ENCODE measurements at regions not wholly inside any gene's neighbourhood (a gene's known extent, or its start where the extent isn't known, plus 50 kb on each side); places are given as distances from the start of the nearest gene placed in this dataset.

DNA sequence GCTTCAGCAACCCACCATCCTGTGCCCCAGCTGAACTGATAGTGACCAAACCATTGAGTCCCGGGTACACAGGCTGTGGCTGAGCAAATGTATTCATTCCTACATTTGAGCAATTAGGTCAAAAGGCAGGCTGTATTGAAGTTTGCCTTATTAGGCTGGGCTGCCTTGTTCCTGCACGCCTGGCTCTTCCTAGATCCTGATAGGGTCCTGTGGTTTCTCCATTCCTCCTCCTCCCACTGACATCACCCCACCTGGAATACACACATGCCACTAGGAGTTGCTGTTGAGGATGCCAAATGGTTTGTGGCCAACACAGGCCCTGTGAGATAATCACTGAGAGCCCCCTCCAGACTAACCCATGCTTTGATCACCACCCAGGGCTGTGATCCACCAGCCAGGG lies 66.4 kb upstream of the FGFR2 start (continued):
- TF ChIP-seq TAF1 (conservative IDR thresholded peaks at IDR 0.05), result no peak
- TF ChIP-seq EGR1 (IDR thresholded peaks at IDR 0.05; ENCODE audit: low read depth in 2 of 2), result no peak

DNA sequence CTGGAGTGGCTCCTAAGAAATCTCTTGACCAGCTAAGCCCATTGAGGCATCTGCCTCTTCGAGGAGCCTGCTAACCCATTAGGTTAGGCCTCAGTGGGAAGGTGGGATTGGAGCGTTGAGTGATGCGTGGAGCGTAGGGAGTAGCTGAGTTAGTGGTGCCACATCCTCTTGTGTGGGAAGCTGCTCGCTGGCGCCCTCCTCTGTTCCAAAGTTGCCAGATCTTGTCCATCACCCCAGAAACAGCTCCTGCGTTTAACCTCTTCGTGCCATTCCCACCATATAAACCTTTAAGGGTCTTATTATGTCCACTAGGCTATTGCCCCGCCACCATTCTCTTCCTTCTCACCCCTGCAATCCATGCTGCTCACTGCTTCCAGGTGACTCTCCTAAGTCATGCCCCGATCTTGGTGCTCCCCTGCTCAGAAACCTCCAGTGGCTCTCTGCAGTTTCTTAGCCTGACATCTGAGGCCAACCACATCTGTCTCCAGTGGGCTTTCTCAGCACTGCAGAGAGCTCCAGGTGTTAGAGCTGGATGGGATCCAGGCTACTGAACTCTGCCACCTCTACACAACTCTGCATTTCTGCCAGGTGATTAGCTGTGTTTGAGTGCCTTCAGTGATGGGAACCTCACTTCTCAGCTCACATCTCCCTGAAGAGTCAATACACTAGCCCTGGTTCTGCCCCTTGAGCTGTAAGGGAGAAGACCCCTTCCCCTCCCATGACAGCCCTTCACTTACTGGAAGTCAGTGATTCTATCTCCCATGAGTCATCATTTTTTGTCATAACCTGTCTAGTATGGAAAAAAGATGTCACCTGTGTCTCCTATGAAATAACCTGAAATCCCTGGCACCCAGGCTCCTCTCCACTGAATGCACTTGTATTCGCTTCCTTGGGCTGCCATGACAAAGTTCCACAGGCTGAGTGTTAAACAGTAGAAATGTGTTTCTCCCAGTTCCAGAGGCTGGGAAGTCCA lies 65.0 kb upstream of the FGFR2 start:
- TF ChIP-seq HNF4A (conservative IDR thresholded peaks at IDR 0.05), result no peak
- TF ChIP-seq RAD21 (IDR thresholded peaks at IDR 0.05), result peak in 1 of 2 donors; percentile 22
- no peak for TF ChIP-seq JUND (IDR thresholded peaks at IDR 0.05)
- no peak for TF ChIP-seq FOXA2 (IDR thresholded peaks at IDR 0.05)
- TF ChIP-seq EGR1 (IDR thresholded peaks at IDR 0.05; ENCODE audit: low read depth in 2 of 2), result no peak
- no peak for TF ChIP-seq YY1 (IDR thresholded peaks at IDR 0.05)
- TF ChIP-seq, protein P1, sequence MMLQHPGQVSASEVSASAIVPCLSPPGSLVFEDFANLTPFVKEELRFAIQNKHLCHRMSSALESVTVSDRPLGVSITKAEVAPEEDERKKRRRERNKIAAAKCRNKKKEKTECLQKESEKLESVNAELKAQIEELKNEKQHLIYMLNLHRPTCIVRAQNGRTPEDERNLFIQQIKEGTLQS (IDR thresholded peaks at IDR 0.05), result no peak
- no peak for TF ChIP-seq SP1 (IDR thresholded peaks at IDR 0.05)
- TF ChIP-seq, protein P2, sequence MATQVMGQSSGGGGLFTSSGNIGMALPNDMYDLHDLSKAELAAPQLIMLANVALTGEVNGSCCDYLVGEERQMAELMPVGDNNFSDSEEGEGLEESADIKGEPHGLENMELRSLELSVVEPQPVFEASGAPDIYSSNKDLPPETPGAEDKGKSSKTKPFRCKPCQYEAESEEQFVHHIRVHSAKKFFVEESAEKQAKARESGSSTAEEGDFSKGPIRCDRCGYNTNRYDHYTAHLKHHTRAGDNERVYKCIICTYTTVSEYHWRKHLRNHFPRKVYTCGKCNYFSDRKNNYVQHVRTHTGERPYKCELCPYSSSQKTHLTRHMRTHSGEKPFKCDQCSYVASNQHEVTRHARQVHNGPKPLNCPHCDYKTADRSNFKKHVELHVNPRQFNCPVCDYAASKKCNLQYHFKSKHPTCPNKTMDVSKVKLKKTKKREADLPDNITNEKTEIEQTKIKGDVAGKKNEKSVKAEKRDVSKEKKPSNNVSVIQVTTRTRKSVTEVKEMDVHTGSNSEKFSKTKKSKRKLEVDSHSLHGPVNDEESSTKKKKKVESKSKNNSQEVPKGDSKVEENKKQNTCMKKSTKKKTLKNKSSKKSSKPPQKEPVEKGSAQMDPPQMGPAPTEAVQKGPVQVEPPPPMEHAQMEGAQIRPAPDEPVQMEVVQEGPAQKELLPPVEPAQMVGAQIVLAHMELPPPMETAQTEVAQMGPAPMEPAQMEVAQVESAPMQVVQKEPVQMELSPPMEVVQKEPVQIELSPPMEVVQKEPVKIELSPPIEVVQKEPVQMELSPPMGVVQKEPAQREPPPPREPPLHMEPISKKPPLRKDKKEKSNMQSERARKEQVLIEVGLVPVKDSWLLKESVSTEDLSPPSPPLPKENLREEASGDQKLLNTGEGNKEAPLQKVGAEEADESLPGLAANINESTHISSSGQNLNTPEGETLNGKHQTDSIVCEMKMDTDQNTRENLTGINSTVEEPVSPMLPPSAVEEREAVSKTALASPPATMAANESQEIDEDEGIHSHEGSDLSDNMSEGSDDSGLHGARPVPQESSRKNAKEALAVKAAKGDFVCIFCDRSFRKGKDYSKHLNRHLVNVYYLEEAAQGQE (IDR thresholded peaks at IDR 0.05), result no peak
- Histone ChIP-seq H3K27me3 (ENCODE audit: control insufficient read depth in 4 of 4, insufficient read depth in 4 of 4, low read length in 3 of 4) (peaks cover 0 to 3% (median 0%) of the 10 kb centered on the region in 4 donors), H3K27ac (ENCODE audit: low read depth in 1 of 2, low read length in 2 of 2) (no peak overlapping the region), H3K4me1 (ENCODE audit: control insufficient read depth in 4 of 4, insufficient read depth in 4 of 4, low read length in 3 of 4) (no peaks in the 10 kb centered on the region), H3K36me3 (ENCODE audit: control insufficient read depth in 4 of 4, insufficient read depth in 3 of 4, low read depth in 1 of 4, low read length in 3 of 4) (no peaks in the 10 kb centered on the region), H3K9me3 (ENCODE audit: control insufficient read depth in 4 of 4, low read length in 3 of 4) (peaks cover 0 to 2% (median 0%) of the 10 kb centered on the region in 4 donors), H3K9ac (ENCODE audit: low read depth in 1 of 2, low read length in 2 of 2) (no peak overlapping the region), H3K4me3 (ENCODE audit: low read depth in 1 of 3, low read length in 3 of 3) (no peak overlapping the region)
- 64% methylated on average over 11 of the region's 11 CpGs for WGBS
- DNase-seq (ENCODE audit: low spot score), result no peak

DNA sequence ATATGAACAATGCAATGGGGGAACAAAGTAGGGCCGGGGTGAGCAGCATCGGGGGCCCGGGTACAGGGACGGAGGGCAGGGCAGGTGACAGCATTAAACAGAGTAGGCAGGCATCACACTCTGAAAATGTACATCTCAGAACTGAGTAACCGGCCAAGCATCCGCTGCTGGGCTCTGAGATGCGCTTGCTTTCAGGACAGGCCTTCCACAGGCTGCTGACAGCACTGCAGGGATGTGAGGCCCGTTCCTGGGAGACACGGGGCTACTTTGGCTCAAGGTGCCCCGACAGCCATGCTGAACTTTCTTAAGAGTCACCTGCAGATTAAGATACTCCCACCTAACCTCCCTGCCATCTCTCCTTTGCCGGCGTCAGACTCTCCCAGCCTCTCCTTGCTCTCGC lies 64.3 kb upstream of the FGFR2 start:
- Histone ChIP-seq H3K36me3 (ENCODE audit: control insufficient read depth in 4 of 4, insufficient read depth in 3 of 4, low read depth in 1 of 4, low read length in 3 of 4) (no peaks in the 10 kb centered on the region), H3K27ac (ENCODE audit: low read depth in 1 of 2, low read length in 2 of 2) (no peak overlapping the region), H3K9me3 (ENCODE audit: control insufficient read depth in 4 of 4, low read length in 3 of 4) (peaks cover 0 to 2% (median 0%) of the 10 kb centered on the region in 4 donors), H3K4me3 (ENCODE audit: low read depth in 1 of 3, low read length in 3 of 3) (no peak overlapping the region), H3K4me1 (ENCODE audit: control insufficient read depth in 4 of 4, insufficient read depth in 4 of 4, low read length in 3 of 4) (no peaks in the 10 kb centered on the region), H3K27me3 (ENCODE audit: control insufficient read depth in 4 of 4, insufficient read depth in 4 of 4, low read length in 3 of 4) (peaks cover 0 to 3% (median 0%) of the 10 kb centered on the region in 4 donors), H3K9ac (ENCODE audit: low read depth in 1 of 2, low read length in 2 of 2) (no peak overlapping the region)
- 82% methylated on average over 13 of the region's 13 CpGs for WGBS
- no peak for DNase-seq (ENCODE audit: low spot score)
- TF ChIP-seq NR2F2 (IDR thresholded peaks at IDR 0.05) (no peak), RAD21 (IDR thresholded peaks at IDR 0.05) (no peak), FOXA1 (IDR thresholded peaks at IDR 0.05) (no peak), TAF1 (conservative IDR thresholded peaks at IDR 0.05) (no peak), GABPA (IDR thresholded peaks at IDR 0.05 in 1 of 2, conservative IDR thresholded peaks at IDR 0.05 in 1 of 2) (no peak), YY1 (IDR thresholded peaks at IDR 0.05) (no peak), EGR1 (IDR thresholded peaks at IDR 0.05; ENCODE audit: low read depth in 2 of 2) (no peak), FOXA2 (IDR thresholded peaks at IDR 0.05) (no peak), HNF4G (IDR thresholded peaks at IDR 0.05) (no peak), RXRA (IDR thresholded peaks at IDR 0.05) (no peak), HNF4A (conservative IDR thresholded peaks at IDR 0.05) (no peak), JUND (IDR thresholded peaks at IDR 0.05) (no peak)
- TF ChIP-seq, protein P3, sequence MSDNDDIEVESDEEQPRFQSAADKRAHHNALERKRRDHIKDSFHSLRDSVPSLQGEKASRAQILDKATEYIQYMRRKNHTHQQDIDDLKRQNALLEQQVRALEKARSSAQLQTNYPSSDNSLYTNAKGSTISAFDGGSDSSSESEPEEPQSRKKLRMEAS (IDR thresholded peaks at IDR 0.05), result no peak
- TF ChIP-seq, protein P2 (IDR thresholded peaks at IDR 0.05), result no peak
- TF ChIP-seq, protein P4, sequence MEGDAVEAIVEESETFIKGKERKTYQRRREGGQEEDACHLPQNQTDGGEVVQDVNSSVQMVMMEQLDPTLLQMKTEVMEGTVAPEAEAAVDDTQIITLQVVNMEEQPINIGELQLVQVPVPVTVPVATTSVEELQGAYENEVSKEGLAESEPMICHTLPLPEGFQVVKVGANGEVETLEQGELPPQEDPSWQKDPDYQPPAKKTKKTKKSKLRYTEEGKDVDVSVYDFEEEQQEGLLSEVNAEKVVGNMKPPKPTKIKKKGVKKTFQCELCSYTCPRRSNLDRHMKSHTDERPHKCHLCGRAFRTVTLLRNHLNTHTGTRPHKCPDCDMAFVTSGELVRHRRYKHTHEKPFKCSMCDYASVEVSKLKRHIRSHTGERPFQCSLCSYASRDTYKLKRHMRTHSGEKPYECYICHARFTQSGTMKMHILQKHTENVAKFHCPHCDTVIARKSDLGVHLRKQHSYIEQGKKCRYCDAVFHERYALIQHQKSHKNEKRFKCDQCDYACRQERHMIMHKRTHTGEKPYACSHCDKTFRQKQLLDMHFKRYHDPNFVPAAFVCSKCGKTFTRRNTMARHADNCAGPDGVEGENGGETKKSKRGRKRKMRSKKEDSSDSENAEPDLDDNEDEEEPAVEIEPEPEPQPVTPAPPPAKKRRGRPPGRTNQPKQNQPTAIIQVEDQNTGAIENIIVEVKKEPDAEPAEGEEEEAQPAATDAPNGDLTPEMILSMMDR (IDR thresholded peaks at IDR 0.05; ENCODE audit: low read depth, low read length, missing input control), result no peak
- TF ChIP-seq, protein P1 (IDR thresholded peaks at IDR 0.05), result no peak
